ENCODE measurements at regions not wholly inside any gene's neighbourhood (a gene's known extent, or its start where the extent isn't known, plus 50 kb on each side); places are given as distances from the start of the nearest gene placed in this dataset.

DNA sequence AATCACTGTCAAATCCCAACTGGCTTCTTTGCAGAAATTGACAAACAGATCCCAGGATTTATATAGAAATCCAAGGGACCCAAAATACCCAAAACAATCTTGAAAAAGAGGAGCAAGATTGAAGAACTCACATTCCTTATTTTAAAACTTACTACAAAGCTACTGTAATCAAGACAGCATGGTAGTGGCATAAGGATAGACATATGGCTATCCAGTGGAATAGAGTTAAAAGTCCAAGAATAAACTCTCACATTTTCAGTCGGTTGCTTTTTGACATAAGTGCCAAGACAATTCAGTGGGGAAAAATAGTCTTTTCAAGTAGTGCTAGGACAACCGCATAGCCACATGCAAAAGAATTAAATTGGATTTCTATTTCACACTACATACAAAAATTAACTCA is 81.0 kb upstream of the HOXC13 start:
- TF ChIP-seq, protein P1, sequence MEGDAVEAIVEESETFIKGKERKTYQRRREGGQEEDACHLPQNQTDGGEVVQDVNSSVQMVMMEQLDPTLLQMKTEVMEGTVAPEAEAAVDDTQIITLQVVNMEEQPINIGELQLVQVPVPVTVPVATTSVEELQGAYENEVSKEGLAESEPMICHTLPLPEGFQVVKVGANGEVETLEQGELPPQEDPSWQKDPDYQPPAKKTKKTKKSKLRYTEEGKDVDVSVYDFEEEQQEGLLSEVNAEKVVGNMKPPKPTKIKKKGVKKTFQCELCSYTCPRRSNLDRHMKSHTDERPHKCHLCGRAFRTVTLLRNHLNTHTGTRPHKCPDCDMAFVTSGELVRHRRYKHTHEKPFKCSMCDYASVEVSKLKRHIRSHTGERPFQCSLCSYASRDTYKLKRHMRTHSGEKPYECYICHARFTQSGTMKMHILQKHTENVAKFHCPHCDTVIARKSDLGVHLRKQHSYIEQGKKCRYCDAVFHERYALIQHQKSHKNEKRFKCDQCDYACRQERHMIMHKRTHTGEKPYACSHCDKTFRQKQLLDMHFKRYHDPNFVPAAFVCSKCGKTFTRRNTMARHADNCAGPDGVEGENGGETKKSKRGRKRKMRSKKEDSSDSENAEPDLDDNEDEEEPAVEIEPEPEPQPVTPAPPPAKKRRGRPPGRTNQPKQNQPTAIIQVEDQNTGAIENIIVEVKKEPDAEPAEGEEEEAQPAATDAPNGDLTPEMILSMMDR (IDR thresholded peaks at IDR 0.05; ENCODE audit: poor library complexity) = no peak
- no peak for TF ChIP-seq EZH2 (IDR thresholded peaks at IDR 0.05; ENCODE audit: borderline replicate concordance)
- no peak for TF ChIP-seq EZH2phosphoT487 (IDR thresholded peaks at IDR 0.05; ENCODE audit: low read depth, severe bottlenecking, unreplicated experiment)
